ENCODE measurements at regions not wholly inside any gene's neighbourhood (a gene's known extent, or its start where the extent isn't known, plus 50 kb on each side); places are given as distances from the start of the nearest gene placed in this dataset.
"Not testable (repeated sequence)": the region's sequence is repeated elsewhere in the genome, so short reads cannot be mapped to it uniquely, and the experiment has no call there.

- H3K27ac ChIP-seq (ENCODE audit: low read depth, low read length); H3K4me3 Mint-ChIP-seq; H3K4me3 ChIP-seq (ENCODE audit: low read length); H3K36me3 ChIP-seq (ENCODE audit: insufficient read depth, low read length); H3K9me3 Mint-ChIP-seq; H3K36me3 Mint-ChIP-seq; H3K4me1 ChIP-seq (ENCODE audit: insufficient read depth, low read length); H3K9me3 ChIP-seq (ENCODE audit: low read length); H3K27me3 ChIP-seq (ENCODE audit: insufficient read depth, low read length, poor library complexity, severe bottlenecking); CTCF ChIA-PET; H3K27ac Mint-ChIP-seq; H3K4me1 Mint-ChIP-seq; H3K27me3 Mint-ChIP-seq; DNase-seq; POLR2A ChIA-PET: not testable (repeated sequence)
These were observed 116.2 kb upstream of the NBPF9 start for GRCh38 chr1:149219539-149219938.

- H3K4me3 Mint-ChIP-seq; H3K4me3 ChIP-seq (ENCODE audit: low read length); H3K27me3 ChIP-seq (ENCODE audit: insufficient read depth, low read length, poor library complexity, severe bottlenecking); CTCF ChIA-PET; DNase-seq; H3K9me3 ChIP-seq (ENCODE audit: low read length); H3K27ac ChIP-seq (ENCODE audit: low read depth, low read length); POLR2A ChIA-PET; H3K27ac Mint-ChIP-seq; H3K36me3 ChIP-seq (ENCODE audit: insufficient read depth, low read length); H3K4me1 Mint-ChIP-seq; H3K9me3 Mint-ChIP-seq; H3K27me3 Mint-ChIP-seq; H3K36me3 Mint-ChIP-seq; H3K4me1 ChIP-seq (ENCODE audit: insufficient read depth, low read length): not testable (repeated sequence)
These were observed 117.2 kb upstream of the NBPF9 start for GRCh38 chr1:149220463-149221074.

GRCh38 chr1:149227933-149228665 is 124.7 kb upstream of the NBPF9 start:
- H3K27ac Mint-ChIP-seq; DNase-seq; H3K4me3 Mint-ChIP-seq; H3K4me1 ChIP-seq (ENCODE audit: insufficient read depth, low read length); POLR2A ChIA-PET; H3K36me3 ChIP-seq (ENCODE audit: insufficient read depth, low read length); H3K27me3 ChIP-seq (ENCODE audit: insufficient read depth, low read length, poor library complexity, severe bottlenecking); CTCF ChIA-PET; H3K4me1 Mint-ChIP-seq; H3K4me3 ChIP-seq (ENCODE audit: low read length); H3K36me3 Mint-ChIP-seq; H3K9me3 Mint-ChIP-seq; H3K27ac ChIP-seq (ENCODE audit: low read depth, low read length); H3K9me3 ChIP-seq (ENCODE audit: low read length); H3K27me3 Mint-ChIP-seq: not testable (repeated sequence)

- H3K4me3 Mint-ChIP-seq; H3K27me3 Mint-ChIP-seq; CTCF ChIA-PET; DNase-seq; H3K4me1 Mint-ChIP-seq; H3K36me3 ChIP-seq (ENCODE audit: insufficient read depth, low read length); H3K9me3 ChIP-seq (ENCODE audit: low read length); H3K27me3 ChIP-seq (ENCODE audit: insufficient read depth, low read length, poor library complexity, severe bottlenecking); POLR2A ChIA-PET; H3K9me3 Mint-ChIP-seq; H3K4me1 ChIP-seq (ENCODE audit: insufficient read depth, low read length); H3K27ac ChIP-seq (ENCODE audit: low read depth, low read length); H3K36me3 Mint-ChIP-seq; H3K4me3 ChIP-seq (ENCODE audit: low read length); H3K27ac Mint-ChIP-seq: not testable (repeated sequence)
These were observed 125.6 kb upstream of the NBPF9 start for GRCh38 chr1:149228672-149229585.

GRCh38 chr1:149229813-149230212 is 126.5 kb upstream of the NBPF9 start:
- H3K4me3 Mint-ChIP-seq; H3K4me1 ChIP-seq (ENCODE audit: insufficient read depth, low read length); H3K4me1 Mint-ChIP-seq; H3K27ac ChIP-seq (ENCODE audit: low read depth, low read length); H3K27me3 Mint-ChIP-seq; H3K27me3 ChIP-seq (ENCODE audit: insufficient read depth, low read length, poor library complexity, severe bottlenecking); H3K27ac Mint-ChIP-seq; DNase-seq; H3K4me3 ChIP-seq (ENCODE audit: low read length); H3K9me3 ChIP-seq (ENCODE audit: low read length); CTCF ChIA-PET; POLR2A ChIA-PET; H3K36me3 Mint-ChIP-seq; H3K36me3 ChIP-seq (ENCODE audit: insufficient read depth, low read length); H3K9me3 Mint-ChIP-seq: not testable (repeated sequence)

GRCh38 chr1:149234926-149235914 is 131.9 kb upstream of the NBPF9 start:
- H3K27me3 Mint-ChIP-seq; H3K36me3 ChIP-seq (ENCODE audit: insufficient read depth, low read length); H3K27ac Mint-ChIP-seq; POLR2A ChIA-PET; H3K4me1 ChIP-seq (ENCODE audit: insufficient read depth, low read length); CTCF ChIA-PET; H3K36me3 Mint-ChIP-seq; H3K9me3 Mint-ChIP-seq; H3K27me3 ChIP-seq (ENCODE audit: insufficient read depth, low read length, poor library complexity, severe bottlenecking); H3K4me3 Mint-ChIP-seq; H3K4me3 ChIP-seq (ENCODE audit: low read length); H3K9me3 ChIP-seq (ENCODE audit: low read length); H3K27ac ChIP-seq (ENCODE audit: low read depth, low read length); DNase-seq; H3K4me1 Mint-ChIP-seq: not testable (repeated sequence)

- H3K9me3 ChIP-seq (ENCODE audit: low read length); H3K9me3 Mint-ChIP-seq; H3K4me3 Mint-ChIP-seq; DNase-seq; H3K36me3 Mint-ChIP-seq; CTCF ChIA-PET; H3K27ac Mint-ChIP-seq; H3K4me1 ChIP-seq (ENCODE audit: insufficient read depth, low read length); H3K36me3 ChIP-seq (ENCODE audit: insufficient read depth, low read length); H3K27ac ChIP-seq (ENCODE audit: low read depth, low read length); H3K27me3 Mint-ChIP-seq; H3K4me1 Mint-ChIP-seq; H3K4me3 ChIP-seq (ENCODE audit: low read length); POLR2A ChIA-PET; H3K27me3 ChIP-seq (ENCODE audit: insufficient read depth, low read length, poor library complexity, severe bottlenecking): not testable (repeated sequence)
These were observed 134.2 kb upstream of the NBPF9 start for GRCh38 chr1:149237515-149237914.

Measured in CD8-positive, alpha-beta memory T cell (primary cell).